SJSA1 (cell line): ENCODE measurements at regions not wholly inside any gene's neighbourhood (a gene's known extent, or its start where the extent isn't known, plus 50 kb on each side); places are given as distances from the start of the nearest gene placed in this dataset.
"Not testable (repeated sequence)": the region's sequence is repeated elsewhere in the genome, so short reads cannot be mapped to it uniquely, and the experiment has no call there.

Experiments used
- DNase-seq, 2 experiments: peaks; one replicate each; pipeline ENCODE4 v3.0.0-alpha.2; 2015 to 2020; ENCODE audit warnings: low spot score in 2 of 2, low read depth in 1 of 2
- H3K27ac ChIP-seq: fragments of 250-450 bp; sonication (Bioruptor Pico); 2 replicates; pipeline ENCODE4 v1.5.1; 2020; ENCODE audit warnings: mild to moderate bottlenecking, moderate library complexity
- H3K27me3 ChIP-seq: fragments of 250-450 bp; sonication (Bioruptor Pico); replicated peaks from 2 replicates; pipeline ENCODE4 v1.5.1; 2020; ENCODE audit warnings: mild to moderate bottlenecking, moderate library complexity
- H3K36me3 ChIP-seq: fragments of 250-450 bp; sonication (Bioruptor Pico); 2 replicates; pipeline ENCODE4 v1.5.1; 2020; ENCODE audit warnings: mild to moderate bottlenecking
- H3K4me1 ChIP-seq: fragments of 250-450 bp; sonication (Bioruptor Pico); replicated peaks from 2 replicates; pipeline ENCODE4 v1.6.1; 2021; ENCODE audit warnings: mild to moderate bottlenecking
- H3K4me3 ChIP-seq: fragments of 250-450 bp; sonication (Bioruptor Pico); 2 replicates; pipeline ENCODE4 v1.5.1; 2020; ENCODE audit warnings: mild to moderate bottlenecking
- H3K9me3 ChIP-seq: fragments of 250-450 bp; sonication (Bioruptor Pico); replicated peaks from 2 replicates; pipeline ENCODE4 v1.5.1; 2020; ENCODE audit warnings: mild to moderate bottlenecking

- Histone ChIP-seq H3K4me1 (no peaks in the 10 kb centered on the region), H3K4me3 (no peak overlapping the region), H3K27me3 (no peaks in the 10 kb centered on the region), H3K27ac (no peak overlapping the region), H3K9me3 (no peaks in the 10 kb centered on the region), H3K36me3 (no peaks in the 10 kb centered on the region)
- DNase-seq: no peak
Observed at GRCh38 chr9:11646831-11647230, 1034.0 kb upstream of the PTPRD start.

- Histone ChIP-seq H3K4me1 (no peaks in the 10 kb centered on the region), H3K9me3 (no peaks in the 10 kb centered on the region), H3K36me3 (no peaks in the 10 kb centered on the region), H3K4me3 (no peak overlapping the region), H3K27me3 (no peaks in the 10 kb centered on the region), H3K27ac (no peak overlapping the region)
- DNase-seq: no peak
Observed at GRCh38 chr9:11653867-11654266, 1039.3 kb upstream of the TYRP1 start.

GRCh38 chr9:11663913-11664312 lies 1029.3 kb upstream of the TYRP1 start:
- H3K27me3 ChIP-seq: no peaks in the 10 kb centered on the region
- no peak overlapping the region for H3K27ac ChIP-seq
- H3K4me1 ChIP-seq: no peaks in the 10 kb centered on the region
- no peaks in the 10 kb centered on the region for H3K9me3 ChIP-seq
- H3K36me3 ChIP-seq: no peaks in the 10 kb centered on the region
- no peak for DNase-seq
- H3K4me3 ChIP-seq: no peak overlapping the region

GRCh38 chr9:11676821-11677220 lies 1016.4 kb upstream of the TYRP1 start:
- H3K4me3 ChIP-seq: no peak overlapping the region
- DNase-seq: no peak
- H3K4me1 ChIP-seq: no peaks in the 10 kb centered on the region
- no peaks in the 10 kb centered on the region for H3K36me3 ChIP-seq
- no peaks in the 10 kb centered on the region for H3K9me3 ChIP-seq
- no peaks in the 10 kb centered on the region for H3K27me3 ChIP-seq
- H3K27ac ChIP-seq: no peak overlapping the region

GRCh38 chr9:11686733-11687132 lies 1006.5 kb upstream of the TYRP1 start:
- Histone ChIP-seq H3K36me3 (no peaks in the 10 kb centered on the region), H3K4me3 (no peak overlapping the region), H3K4me1 (no peaks in the 10 kb centered on the region), H3K27me3 (no peaks in the 10 kb centered on the region), H3K9me3 (no peaks in the 10 kb centered on the region), H3K27ac (no peak overlapping the region)
- DNase-seq: no peak

- no peaks in the 10 kb centered on the region for H3K9me3 ChIP-seq
- no peaks in the 10 kb centered on the region for H3K4me1 ChIP-seq
- no peak for DNase-seq
- no peaks in the 10 kb centered on the region for H3K36me3 ChIP-seq
- H3K27ac ChIP-seq: no peak overlapping the region
- H3K4me3 ChIP-seq: no peak overlapping the region
- no peaks in the 10 kb centered on the region for H3K27me3 ChIP-seq
Observed at GRCh38 chr9:11697126-11697525, 996.1 kb upstream of the TYRP1 start.

- no peaks in the 10 kb centered on the region for H3K36me3 ChIP-seq
- no peak overlapping the region for H3K4me3 ChIP-seq
- H3K4me1 ChIP-seq: no peaks in the 10 kb centered on the region
- DNase-seq: no peak
- no peaks in the 10 kb centered on the region for H3K9me3 ChIP-seq
- no peak overlapping the region for H3K27ac ChIP-seq
- no peaks in the 10 kb centered on the region for H3K27me3 ChIP-seq
Observed at GRCh38 chr9:11701706-11702105, 991.5 kb upstream of the TYRP1 start.

GRCh38 chr9:11702548-11702947 lies 990.6 kb upstream of the TYRP1 start:
- Histone ChIP-seq H3K27ac (no peak overlapping the region), H3K4me1 (no peaks in the 10 kb centered on the region), H3K36me3 (no peaks in the 10 kb centered on the region), H3K4me3 (no peak overlapping the region), H3K9me3 (no peaks in the 10 kb centered on the region), H3K27me3 (no peaks in the 10 kb centered on the region)
- DNase-seq: no peak

- H3K27ac ChIP-seq: not testable (repeated sequence)
Observed at GRCh38 chr9:11704198-11704597, 989.0 kb upstream of the TYRP1 start.

GRCh38 chr9:11708899-11709298 lies 984.3 kb upstream of the TYRP1 start:
- H3K27ac ChIP-seq: no peak overlapping the region
- H3K36me3 ChIP-seq: no peaks in the 10 kb centered on the region
- no peaks in the 10 kb centered on the region for H3K27me3 ChIP-seq
- H3K4me3 ChIP-seq: no peak overlapping the region
- no peak for DNase-seq
- H3K4me1 ChIP-seq: no peaks in the 10 kb centered on the region
- H3K9me3 ChIP-seq: no peaks in the 10 kb centered on the region

More at GRCh38 chr9:11704198-11704597, 989.0 kb upstream of the TYRP1 start:
- DNase-seq, H3K4me1 ChIP-seq, H3K9me3 ChIP-seq, H3K4me3 ChIP-seq, H3K27me3 ChIP-seq, H3K36me3 ChIP-seq: not testable (repeated sequence)

GRCh38 chr9:11709567-11709966 lies 983.6 kb upstream of the TYRP1 start:
- Histone ChIP-seq H3K36me3 (no peaks in the 10 kb centered on the region), H3K4me1 (no peaks in the 10 kb centered on the region), H3K27me3 (no peaks in the 10 kb centered on the region), H3K9me3 (no peaks in the 10 kb centered on the region), H3K27ac (no peak overlapping the region), H3K4me3 (no peak overlapping the region)
- DNase-seq: no peak

- H3K27ac ChIP-seq: no peak overlapping the region
- H3K4me1 ChIP-seq: no peaks in the 10 kb centered on the region
- H3K9me3 ChIP-seq: no peaks in the 10 kb centered on the region
- no peak for DNase-seq
- no peaks in the 10 kb centered on the region for H3K27me3 ChIP-seq
- H3K36me3 ChIP-seq: no peaks in the 10 kb centered on the region
- no peak overlapping the region for H3K4me3 ChIP-seq
Observed at GRCh38 chr9:11713077-11713476, 980.1 kb upstream of the TYRP1 start.

GRCh38 chr9:11722957-11723356 lies 970.2 kb upstream of the TYRP1 start:
- H3K4me3 ChIP-seq: no peak overlapping the region
- no peak for DNase-seq
- no peak overlapping the region for H3K27ac ChIP-seq
- no peaks in the 10 kb centered on the region for H3K27me3 ChIP-seq
- H3K4me1 ChIP-seq: no peaks in the 10 kb centered on the region
- H3K9me3 ChIP-seq: no peaks in the 10 kb centered on the region
- no peaks in the 10 kb centered on the region for H3K36me3 ChIP-seq

GRCh38 chr9:11726659-11727058 lies 966.5 kb upstream of the TYRP1 start:
- H3K36me3 ChIP-seq: no peaks in the 10 kb centered on the region
- no peaks in the 10 kb centered on the region for H3K4me1 ChIP-seq
- no peak overlapping the region for H3K27ac ChIP-seq
- H3K9me3 ChIP-seq: no peaks in the 10 kb centered on the region
- no peak overlapping the region for H3K4me3 ChIP-seq
- no peak for DNase-seq
- no peaks in the 10 kb centered on the region for H3K27me3 ChIP-seq

GRCh38 chr9:11735391-11735790 lies 957.8 kb upstream of the TYRP1 start:
- Histone ChIP-seq H3K9me3 (no peaks in the 10 kb centered on the region), H3K27me3 (no peaks in the 10 kb centered on the region), H3K4me3 (no peak overlapping the region), H3K4me1 (no peaks in the 10 kb centered on the region), H3K36me3 (no peaks in the 10 kb centered on the region), H3K27ac (no peak overlapping the region)
- DNase-seq: no peak
